ENCODE measurements at regions not wholly inside any gene's neighbourhood (a gene's known extent, or its start where the extent isn't known, plus 50 kb on each side); places are given as distances from the start of the nearest gene placed in this dataset.

DNA sequence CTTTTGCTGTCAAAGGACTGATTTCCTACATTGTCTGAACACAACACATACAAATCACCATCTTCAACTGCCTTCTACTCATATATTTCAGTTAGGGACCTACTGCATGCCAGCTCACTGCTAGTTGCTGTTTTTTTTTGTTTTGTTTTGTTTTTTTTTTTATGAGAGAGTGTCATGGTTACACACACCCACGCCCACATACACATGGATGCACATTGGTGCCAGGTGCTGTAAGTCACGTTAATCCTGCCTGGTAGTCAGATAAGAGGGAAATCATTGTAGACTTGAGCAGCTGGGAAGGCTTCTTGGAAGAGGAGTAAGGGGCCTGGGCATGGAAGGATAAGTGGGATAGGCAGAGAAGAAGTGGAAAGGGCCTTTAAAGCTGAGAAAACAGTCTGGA is 209.9 kb downstream of the TDRD15 start:
- TF ChIP-seq, protein P1, sequence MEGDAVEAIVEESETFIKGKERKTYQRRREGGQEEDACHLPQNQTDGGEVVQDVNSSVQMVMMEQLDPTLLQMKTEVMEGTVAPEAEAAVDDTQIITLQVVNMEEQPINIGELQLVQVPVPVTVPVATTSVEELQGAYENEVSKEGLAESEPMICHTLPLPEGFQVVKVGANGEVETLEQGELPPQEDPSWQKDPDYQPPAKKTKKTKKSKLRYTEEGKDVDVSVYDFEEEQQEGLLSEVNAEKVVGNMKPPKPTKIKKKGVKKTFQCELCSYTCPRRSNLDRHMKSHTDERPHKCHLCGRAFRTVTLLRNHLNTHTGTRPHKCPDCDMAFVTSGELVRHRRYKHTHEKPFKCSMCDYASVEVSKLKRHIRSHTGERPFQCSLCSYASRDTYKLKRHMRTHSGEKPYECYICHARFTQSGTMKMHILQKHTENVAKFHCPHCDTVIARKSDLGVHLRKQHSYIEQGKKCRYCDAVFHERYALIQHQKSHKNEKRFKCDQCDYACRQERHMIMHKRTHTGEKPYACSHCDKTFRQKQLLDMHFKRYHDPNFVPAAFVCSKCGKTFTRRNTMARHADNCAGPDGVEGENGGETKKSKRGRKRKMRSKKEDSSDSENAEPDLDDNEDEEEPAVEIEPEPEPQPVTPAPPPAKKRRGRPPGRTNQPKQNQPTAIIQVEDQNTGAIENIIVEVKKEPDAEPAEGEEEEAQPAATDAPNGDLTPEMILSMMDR (IDR thresholded peaks at IDR 0.05) = no peak
- no peak for TF ChIP-seq POLR2A (IDR thresholded peaks at IDR 0.05)

All from heart left ventricle (tissue), 13 donors.